ENCODE measurements at regions not wholly inside any gene's neighbourhood (a gene's known extent, or its start where the extent isn't known, plus 50 kb on each side); places are given as distances from the start of the nearest gene placed in this dataset.

GRCh38 chr2:133884739-133885381 is 316.6 kb upstream of the NCKAP5 start:
- no peak for TF ChIP-seq CTCF (IDR thresholded peaks at IDR 0.05)
- TF ChIP-seq POLR2A (IDR thresholded peaks at IDR 0.05), result no peak
